ENCODE measurements at regions not wholly inside any gene's neighbourhood (a gene's known extent, or its start where the extent isn't known, plus 50 kb on each side); places are given as distances from the start of the nearest gene placed in this dataset.

- DNase-seq (ENCODE audit: low read depth in 1 of 2, low spot score in 2 of 2) (no peak), FAIRE-seq (peak; percentile 82)
- H2AK5ac ChIP-seq (ENCODE audit: low read depth, low read length), result no peak overlapping the region
- H2BK12ac ChIP-seq (ENCODE audit: low read depth, low read length), result no peak overlapping the region
- ChIA-PET POLR2A (ENCODE audit: partially characterized antibody) (no interaction called here), CTCF (ENCODE audit: partially characterized antibody) (interaction anchor here (0.7 to 1.6 kb wide), 5 partner anchors 13 to 281 kb away, joined by 3 to 5 read pairs (median 3); no protein-coding TSS in a partner anchor)
- H4K8ac ChIP-seq (ENCODE audit: extremely low read depth, insufficient read depth, low read length), result no peak overlapping the region
- H3K56ac ChIP-seq (replicated peaks; ENCODE audit: insufficient read length, low read depth, low read length), result no peak overlapping the region
- H3K79me2 ChIP-seq (ENCODE audit: control insufficient read depth in 1 of 2, insufficient read depth in 2 of 2, low read length in 2 of 2), result no peaks in the 10 kb centered on the region
- H4K91ac ChIP-seq (replicated peaks; ENCODE audit: insufficient read length, low read length), result no peak overlapping the region
- H3K23ac ChIP-seq (ENCODE audit: insufficient read length), result no peak overlapping the region
- H4K20me1 ChIP-seq (replicated peaks in 1 of 2; ENCODE audit: control insufficient read depth in 1 of 2, insufficient read depth in 2 of 2, low read length in 2 of 2), result no peaks in the 10 kb centered on the region
- no peaks in the 10 kb centered on the region for H3K79me1 ChIP-seq (ENCODE audit: low read depth, low read length)
- WGBS, 2 experiments (ENCODE audit: extremely low coverage in 1 of 2, insufficient coverage in 1 of 2, insufficient read length in 1 of 2, insufficient replicate concordance in 2 of 2, low coverage in 1 of 2, low lambda C conversion rate in 2 of 2, missing lambda C conversion rate in 1 of 2), result 8% methylated on average over 2 of the region's 2 CpGs; no CpG with 5 or more reads in 1 of the 2 experiments
- no peak overlapping the region for H3K4me2 ChIP-seq (ENCODE audit: insufficient read depth in 1 of 2, low read depth in 2 of 2, low read length in 2 of 2)
- H3K4me3 ChIP-seq (ENCODE audit: extremely low read depth in 1 of 4, insufficient read depth in 2 of 4, low read depth in 3 of 4, low read length in 4 of 4), result no peak overlapping the region
- H2BK15ac ChIP-seq (ENCODE audit: low read length), result peak overlapping the region; percentile 95; the same call in 1 of the 2 replicates
- H3K27ac ChIP-seq (ENCODE audit: low read depth, low read length), result no peak overlapping the region
- no peak overlapping the region for H2BK20ac ChIP-seq (ENCODE audit: low read length)
- no peak overlapping the region for H2BK120ac ChIP-seq (replicated peaks; ENCODE audit: low read depth, low read length)
- H3K9me3 ChIP-seq (ENCODE audit: insufficient read depth in 2 of 2, low read depth in 1 of 2, low read length in 1 of 2), result 0 out of 4 replicates have a peak, but pooled peaks cover 0 to 3% of the 10 kb centered on the region in 2 experiments
- H2AFZ ChIP-seq (ENCODE audit: low read length), result no peak overlapping the region
- H3K9ac ChIP-seq (replicated peaks in 1 of 4; ENCODE audit: extremely low read depth in 1 of 4, low read depth in 3 of 4, low read length in 3 of 4), result no peak overlapping the region
- no peak overlapping the region for H3K18ac ChIP-seq (ENCODE audit: extremely low read depth, low read length)
- H3K23me2 ChIP-seq (ENCODE audit: low read depth, low read length), result no peaks in the 10 kb centered on the region
- no peaks in the 10 kb centered on the region for H3K27me3 ChIP-seq (replicated peaks in 1 of 4; ENCODE audit: control insufficient read depth in 3 of 4, extremely low read depth in 1 of 4, insufficient read depth in 3 of 4, low read length in 3 of 4)
- no peaks in the 10 kb centered on the region for H3K4me1 ChIP-seq (replicated peaks in 1 of 4; ENCODE audit: control insufficient read depth in 3 of 4, insufficient read depth in 4 of 4, low read length in 3 of 4)
- H4K5ac ChIP-seq (ENCODE audit: insufficient read length, low read depth, low read length), result no peak overlapping the region
- H3K14ac ChIP-seq (ENCODE audit: insufficient read length), result no peak overlapping the region
- no peaks in the 10 kb centered on the region for H3K36me3 ChIP-seq (ENCODE audit: control insufficient read depth in 2 of 4, insufficient read depth in 4 of 4, low read length in 3 of 4)
- H2BK5ac ChIP-seq (ENCODE audit: low read depth, low read length), result no peak overlapping the region
- H3K4ac ChIP-seq (replicated peaks; ENCODE audit: insufficient read length, low read depth, low read length), result no peak overlapping the region
- TF ChIP-seq SAP30 (IDR thresholded peaks at IDR 0.05; ENCODE audit: insufficient read depth, insufficient replicate concordance, low read length) (no peak), NANOG (IDR thresholded peaks at IDR 0.05; ENCODE audit: insufficient read depth, low read depth, low read length, poor library complexity, severe bottlenecking) (no peak), BACH1 (IDR thresholded peaks at IDR 0.05; ENCODE audit: low read length) (peak; percentile 67), SIN3A (conservative IDR thresholded peaks at IDR 0.05 in 1 of 2, IDR thresholded peaks at IDR 0.05 in 1 of 2; ENCODE audit: low read depth in 1 of 2, low read length in 2 of 2) (no peak), ATF3 (IDR thresholded peaks at IDR 0.05; ENCODE audit: insufficient read depth, low read depth, low read length) (no peak), TAF7 (optimal IDR thresholded peaks at IDR 0.05; ENCODE audit: borderline replicate concordance, low read depth, low read length) (no peak), PHF8 (conservative IDR thresholded peaks at IDR 0.05; ENCODE audit: low read depth, low read length) (no peak), TEAD4 (IDR thresholded peaks at IDR 0.05; ENCODE audit: low read depth, low read length) (no peak), BRCA1 (IDR thresholded peaks at IDR 0.05; ENCODE audit: low read depth, low read length) (no peak), JUN (IDR thresholded peaks at IDR 0.05; ENCODE audit: low read depth, low read length) (no peak), CTCF (IDR thresholded peaks at IDR 0.05; ENCODE audit: control extremely low read depth in 1 of 3, insufficient read depth in 1 of 3, low read depth in 1 of 3, low read length in 3 of 3) (peak in 2 of 3 experiments; percentile 34 to 44; a peak in 3 of 4 replicates)
These were observed 678.0 kb upstream of the USP24 start for GRCh38 chr1:55893155-55893554.
